Fibroblast of upper back skin (primary cell): ENCODE measurements at regions not wholly inside any gene's neighbourhood (a gene's known extent, or its start where the extent isn't known, plus 50 kb on each side); places are given as distances from the start of the nearest gene placed in this dataset.
"Not testable (repeated sequence)": the region's sequence is repeated elsewhere in the genome, so short reads cannot be mapped to it uniquely, and the experiment has no call there.

Source experiments
- DNase-seq: peaks from one replicate; pipeline ENCODE4 v3.0.0-alpha.2; 2013

GRCh38 chr11:70551351-70552166 is 153.2 kb downstream of the CTTN start:
- DNase-seq, result peak; percentile 15

- no peak for DNase-seq
Measured at GRCh38 chr11:70552167-70553150, 154.1 kb downstream of the CTTN start.

GRCh38 chr11:70555078-70555477 is 156.7 kb downstream of the CTTN start:
- no peak for DNase-seq

- DNase-seq, result peak; percentile 21
Measured at GRCh38 chr11:70556884-70557741, 158.8 kb downstream of the CTTN start.

- DNase-seq, result no peak
Measured at GRCh38 chr11:70557742-70558485, 159.6 kb downstream of the CTTN start.

- DNase-seq, result no peak
Measured at GRCh38 chr11:70558681-70559080, 160.4 kb downstream of the CTTN start.

- DNase-seq, result no peak
Measured at GRCh38 chr11:70559516-70559915, 161.2 kb downstream of the CTTN start.

- not testable (repeated sequence) for DNase-seq
Measured at GRCh38 chr11:70560621-70561020, 162.3 kb downstream of the CTTN start.

GRCh38 chr11:70566768-70567530 is 168.6 kb downstream of the CTTN start:
- no peak for DNase-seq

GRCh38 chr11:70567680-70568034 is 169.3 kb downstream of the CTTN start:
- no peak for DNase-seq

GRCh38 chr11:70568035-70568813 is 169.9 kb downstream of the CTTN start:
- peak; percentile 37 for DNase-seq

GRCh38 chr11:70568814-70569617 is 170.7 kb downstream of the CTTN start:
- no peak for DNase-seq

- no peak for DNase-seq
Measured at GRCh38 chr11:70569618-70569890, 171.2 kb downstream of the CTTN start.

GRCh38 chr11:70569996-70570692 is 171.8 kb downstream of the CTTN start:
- DNase-seq, result no peak

GRCh38 chr11:70570693-70571395 is 172.5 kb downstream of the CTTN start:
- DNase-seq, result no peak

GRCh38 chr11:70572974-70573260 is 174.6 kb downstream of the CTTN start:
- no peak for DNase-seq

GRCh38 chr11:70573701-70574151 is 175.4 kb downstream of the CTTN start:
- DNase-seq, result no peak

GRCh38 chr11:70574725-70575347 is 176.5 kb downstream of the CTTN start:
- DNase-seq, result no peak
